GM12874 (cell line): ENCODE measurements at regions not wholly inside any gene's neighbourhood (a gene's known extent, or its start where the extent isn't known, plus 50 kb on each side); places are given as distances from the start of the nearest gene placed in this dataset.

ENCODE experiments used
- CTCF ChIP-seq: IDR thresholded peaks from 2 replicates; pipeline ENCODE4 v1.5.1; 2011; ENCODE audit warnings: low read depth, mild to moderate bottlenecking, control low read depth, low read length, moderate library complexity; ENCODE audit not compliant: insufficient read depth

DNA sequence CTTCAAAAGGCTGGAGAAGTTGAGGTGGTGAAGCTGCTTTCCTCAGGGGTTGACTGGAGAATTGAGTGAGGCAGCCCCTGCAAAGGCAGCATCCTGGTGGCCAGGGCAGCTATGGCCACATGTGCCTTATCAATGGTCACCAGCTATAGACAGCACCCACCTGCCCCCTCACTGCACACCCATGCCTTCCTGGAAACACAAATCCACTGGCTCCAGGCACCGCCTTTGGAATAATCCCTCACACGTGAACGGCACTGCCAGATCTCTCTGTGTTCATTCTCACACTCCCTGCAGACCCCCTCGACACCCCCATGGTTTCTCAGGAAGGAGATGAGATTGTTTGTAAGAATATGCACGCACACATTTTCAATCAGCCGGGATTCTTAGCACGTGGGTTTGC lies 1297.8 kb downstream of the TBC1D22A start:
- no peak for TF ChIP-seq CTCF

- no peak for TF ChIP-seq CTCF
Observed at GRCh38 chr22:48057116-48057835, 1294.8 kb downstream of the TBC1D22A start.

GRCh38 chr22:48055827-48056226 lies 1293.4 kb downstream of the TBC1D22A start:
- TF ChIP-seq CTCF, result no peak

GRCh38 chr22:48055185-48055584 lies 1292.7 kb downstream of the TBC1D22A start:
- no peak for TF ChIP-seq CTCF

- TF ChIP-seq CTCF, result no peak
Observed at GRCh38 chr22:48054596-48054995, 1292.1 kb downstream of the TBC1D22A start.

GRCh38 chr22:48053973-48054372 lies 1291.5 kb downstream of the TBC1D22A start:
- TF ChIP-seq CTCF, result no peak

GRCh38 chr22:48053486-48053885 lies 1291.0 kb downstream of the TBC1D22A start:
- no peak for TF ChIP-seq CTCF
